ENCODE measurements at regions not wholly inside any gene's neighbourhood (a gene's known extent, or its start where the extent isn't known, plus 50 kb on each side); places are given as distances from the start of the nearest gene placed in this dataset.

DNA sequence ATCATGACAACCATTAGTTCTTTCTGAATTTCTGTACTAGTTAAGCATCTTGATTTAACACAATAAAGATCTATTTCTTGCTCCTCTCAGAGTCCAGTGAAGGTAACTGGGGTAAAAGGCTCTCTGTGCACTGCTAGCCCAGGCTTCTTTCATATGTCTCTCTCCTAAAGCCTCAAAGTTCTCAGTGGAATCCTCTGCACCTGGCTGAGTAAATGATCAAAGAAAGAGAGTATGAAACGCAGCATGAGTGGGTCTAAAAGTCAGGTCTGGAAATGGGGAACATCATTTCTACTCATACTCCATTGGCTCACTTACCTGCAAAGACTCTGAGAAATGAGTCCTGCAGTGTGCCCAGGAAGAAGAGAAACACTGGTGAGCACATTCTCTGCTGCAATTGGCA, 418.5 kb downstream of the PTPRC start:
- TF ChIP-seq POLR2A (IDR thresholded peaks at IDR 0.05), result no peak
- TF ChIP-seq, protein P1, sequence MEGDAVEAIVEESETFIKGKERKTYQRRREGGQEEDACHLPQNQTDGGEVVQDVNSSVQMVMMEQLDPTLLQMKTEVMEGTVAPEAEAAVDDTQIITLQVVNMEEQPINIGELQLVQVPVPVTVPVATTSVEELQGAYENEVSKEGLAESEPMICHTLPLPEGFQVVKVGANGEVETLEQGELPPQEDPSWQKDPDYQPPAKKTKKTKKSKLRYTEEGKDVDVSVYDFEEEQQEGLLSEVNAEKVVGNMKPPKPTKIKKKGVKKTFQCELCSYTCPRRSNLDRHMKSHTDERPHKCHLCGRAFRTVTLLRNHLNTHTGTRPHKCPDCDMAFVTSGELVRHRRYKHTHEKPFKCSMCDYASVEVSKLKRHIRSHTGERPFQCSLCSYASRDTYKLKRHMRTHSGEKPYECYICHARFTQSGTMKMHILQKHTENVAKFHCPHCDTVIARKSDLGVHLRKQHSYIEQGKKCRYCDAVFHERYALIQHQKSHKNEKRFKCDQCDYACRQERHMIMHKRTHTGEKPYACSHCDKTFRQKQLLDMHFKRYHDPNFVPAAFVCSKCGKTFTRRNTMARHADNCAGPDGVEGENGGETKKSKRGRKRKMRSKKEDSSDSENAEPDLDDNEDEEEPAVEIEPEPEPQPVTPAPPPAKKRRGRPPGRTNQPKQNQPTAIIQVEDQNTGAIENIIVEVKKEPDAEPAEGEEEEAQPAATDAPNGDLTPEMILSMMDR (IDR thresholded peaks at IDR 0.05), result no peak
